Natural killer cell (primary cell): ENCODE measurements at regions not wholly inside any gene's neighbourhood (a gene's known extent, or its start where the extent isn't known, plus 50 kb on each side); places are given as distances from the start of the nearest gene placed in this dataset.

Source experiments
- ATAC-seq, 3 donors: fragments of 150-1000 bp in 2 of 3; fragments of 200-7000 bp in 1 of 3; cut with Tn5 transposase; 1 replicate in 1 of 3; 2 replicates in 2 of 3; pipeline ENCODE4 v1.10.0; 2021; ENCODE audit warnings: mild to moderate bottlenecking in 2 of 3, moderate library complexity in 2 of 3
- DNase-seq, 2 donors: peaks; one replicate each; pipeline versions ENCODE4 v3.0.0 to v3.0.0-alpha.2; 2013 to 2021; ENCODE audit warnings: mixed read lengths in 1 of 2
- H3K27ac ChIP-seq: one replicate; pipeline ENCODE4 v1.5.1; 2013; ENCODE audit warnings: mild to moderate bottlenecking, low read length
- H3K27me3 ChIP-seq: one replicate; pipeline ENCODE4 v1.6.1; 2013; ENCODE audit warnings: low read length; ENCODE audit not compliant: control insufficient read depth, insufficient read depth
- H3K36me3 ChIP-seq: one replicate; pipeline ENCODE4 v1.6.1; 2013; ENCODE audit warnings: low read length; ENCODE audit not compliant: control insufficient read depth, insufficient read depth
- H3K4me1 ChIP-seq: one replicate; pipeline ENCODE4 v1.6.1; 2013; ENCODE audit warnings: low read length; ENCODE audit not compliant: control insufficient read depth, insufficient read depth
- H3K4me3 ChIP-seq: one replicate; pipeline ENCODE4 v1.5.1; 2013; ENCODE audit warnings: low read length
- H3K9me3 ChIP-seq: one replicate; pipeline ENCODE4 v1.6.1; 2013; ENCODE audit warnings: low read length; ENCODE audit not compliant: control insufficient read depth, insufficient read depth
- H3K27ac Mint-ChIP-seq, 2 donors: one replicate each; pipeline ENCODE4 v1.8.0; 2022; ENCODE audit warnings: mild to moderate bottlenecking in 2 of 2, mixed read lengths in 2 of 2, moderate library complexity in 1 of 2
- H3K27me3 Mint-ChIP-seq, 2 donors: one replicate each; pipeline ENCODE4 v1.8.0; 2022; ENCODE audit warnings: low read depth in 2 of 2, mixed read lengths in 2 of 2
- H3K36me3 Mint-ChIP-seq: one replicate; pipeline ENCODE4 v1.8.0; 2022; ENCODE audit warnings: mixed read lengths
- H3K4me1 Mint-ChIP-seq, 2 donors: one replicate each; pipeline ENCODE4 v1.8.0; 2022; ENCODE audit warnings: mixed read lengths in 2 of 2
- H3K4me3 Mint-ChIP-seq: one replicate; pipeline ENCODE4 v1.8.0; 2022; ENCODE audit warnings: mild to moderate bottlenecking, moderate library complexity, mixed read lengths
- H3K9me3 Mint-ChIP-seq, 2 donors: one replicate each; pipeline ENCODE4 v1.8.0; 2022; ENCODE audit warnings: mixed read lengths in 2 of 2
- CTCF ChIP-seq: fragments of 200-600 bp; IDR thresholded peaks from one replicate; pipeline ENCODE4 v1.8.0; 2022; ENCODE audit warnings: antibody characterized with exemption
- WGBS: methylation state at CpG from one replicate; pipeline ENCODE4 v1.1.7; 2013; ENCODE audit warnings: missing lambda C conversion rate; ENCODE audit not compliant: insufficient coverage; 5-methylcytosine and 5-hydroxymethylcytosine counted together
- intact Hi-C: fragments of 100-400 bp; cut with micrococcal nuclease; formaldehyde crosslinking; loops from one replicate; pipeline ENCODE4 v1.14.2; 2022

- H3K27ac ChIP-seq: no peak overlapping the region
- H3K9me3 ChIP-seq: no peaks in the 10 kb centered on the region
- H3K4me1 ChIP-seq: no peaks in the 10 kb centered on the region
- no peak overlapping the region for H3K4me3 Mint-ChIP-seq
- H3K4me1 Mint-ChIP-seq: no peaks in the 10 kb centered on the region
- no peak for ATAC-seq
- 5% methylated on average over 78 of the region's 79 CpGs for WGBS
- no peak overlapping the region for H3K4me3 ChIP-seq
- H3K27me3 Mint-ChIP-seq: peaks cover 28 to 33% of the 10 kb centered on the region in 2 donors
- intact Hi-C loops: no loop called here
- H3K36me3 Mint-ChIP-seq: no peaks in the 10 kb centered on the region
- H3K27ac Mint-ChIP-seq: no peak overlapping the region
- no peak for TF ChIP-seq CTCF
- DNase-seq: no peak
- no peaks in the 10 kb centered on the region for H3K27me3 ChIP-seq
- no peaks in the 10 kb centered on the region for H3K36me3 ChIP-seq
- no peaks in the 10 kb centered on the region for H3K9me3 Mint-ChIP-seq
Measured at GRCh38 chr3:64445109-64445943, 220.1 kb upstream of the PRICKLE2 start.

- WGBS: 21% methylated on average over 29 of the region's 29 CpGs
- H3K4me1 Mint-ChIP-seq: no peaks in the 10 kb centered on the region
- ATAC-seq (no peak), DNase-seq (no peak)
- Histone ChIP-seq H3K27ac (no peak overlapping the region), H3K9me3 (no peaks in the 10 kb centered on the region), H3K36me3 (no peaks in the 10 kb centered on the region), H3K4me3 (no peak overlapping the region), H3K4me1 (no peaks in the 10 kb centered on the region), H3K27me3 (no peaks in the 10 kb centered on the region)
- peaks cover 28 to 33% of the 10 kb centered on the region in 2 donors for H3K27me3 Mint-ChIP-seq
- intact Hi-C loops: no loop called here
- no peak overlapping the region for H3K27ac Mint-ChIP-seq
- no peak overlapping the region for H3K4me3 Mint-ChIP-seq
- H3K36me3 Mint-ChIP-seq: no peaks in the 10 kb centered on the region
- no peaks in the 10 kb centered on the region for H3K9me3 Mint-ChIP-seq
- TF ChIP-seq CTCF: no peak
Measured at GRCh38 chr3:64444490-64445108, 219.3 kb upstream of the PRICKLE2 start.

GRCh38 chr3:64443546-64444381 lies 218.5 kb upstream of the PRICKLE2 start:
- Histone ChIP-seq H3K9me3 (no peaks in the 10 kb centered on the region), H3K27ac (no peak overlapping the region), H3K27me3 (no peaks in the 10 kb centered on the region), H3K4me1 (no peaks in the 10 kb centered on the region), H3K36me3 (no peaks in the 10 kb centered on the region), H3K4me3 (no peak overlapping the region)
- Mint-ChIP-seq H3K4me3 (no peak overlapping the region), H3K4me1 (no peaks in the 10 kb centered on the region), H3K36me3 (no peaks in the 10 kb centered on the region), H3K9me3 (no peaks in the 10 kb centered on the region), H3K27ac (no peak overlapping the region), H3K27me3 (peaks cover 28 to 33% of the 10 kb centered on the region in 2 donors)
- DNase-seq (no peak), ATAC-seq (no peak)
- intact Hi-C loops: no loop called here
- 46% methylated on average over 12 of the region's 16 CpGs for WGBS
- TF ChIP-seq CTCF: no peak
